K562 (cell line): ENCODE measurements at regions not wholly inside any gene's neighbourhood (a gene's known extent, or its start where the extent isn't known, plus 50 kb on each side); places are given as distances from the start of the nearest gene placed in this dataset.
A peak's percentile ranks its signal among the peaks of the same experiment; 100 is the strongest.

Source experiments
- ATAC-seq: fragments of 200-7000 bp; cut with Tn5 transposase; 3 replicates; pipeline ENCODE4 v1.9.1; 2020; ENCODE audit warnings: moderate library complexity
- BruUV-seq: library from RNA; stranded (reverse); fragments of 400-500 nt; replicated peaks from 2 replicates; lab custom pipeline; 2021; lab: Mats Ljungman, UMichigan
- CTCF ChIA-PET: fragments of 300-600 bp; formaldehyde crosslinking; extraction: SDS; loops from one replicate; lab custom pipeline; 2021; ENCODE audit warnings: low intra/inter-chr PET ratio; lab: Yijun Ruan, JAX
- POLR2A ChIA-PET: fragments of 300-600, 350-650 bp; sonication (Branson Sonifier 250); formaldehyde crosslinking; extraction: SDS; loops from one replicate; lab custom pipeline; 2021; ENCODE audit warnings: antibody characterized with exemption, inconsistent platforms; lab: Yijun Ruan, JAX
- DNase-seq, 4 experiments: peaks; one replicate each; pipeline versions ENCODE4 v3.0.0 to v3.0.0-alpha.2; 2011 to 2018; ENCODE audit warnings: low spot score in 3 of 4, mixed read lengths in 3 of 4; ENCODE audit errors: extremely low read depth in 1 of 4
- FAIRE-seq: peaks from 2 replicates; lab custom pipeline; 2011; peaks lifted over from hg19 to GRCh38; lab: Jason Lieb, UNC
- H2AFZ ChIP-seq: 2 replicates; pipeline ENCODE4 v1.6.0; 2011; ENCODE audit warnings: low read depth, low read length, control low read depth, inconsistent platforms
- H3K27ac ChIP-seq: fragments of 200-600 bp; 3 replicates; pipeline ENCODE4 v1.8.0; 2011; ENCODE audit warnings: low read depth, mild to moderate bottlenecking, control low read depth, inconsistent platforms, low read length, moderate library complexity, mixed read lengths; ENCODE audit errors: extremely low read depth
- H3K27me3 ChIP-seq, 2 experiments: fragments of 300-600 bp in 1 of 2; 2 replicates in 1 of 2; 3 replicates in 1 of 2; pipeline versions ENCODE4 v1.6.0 to v1.8.0; 2011; ENCODE audit warnings: inconsistent platforms in 2 of 2, low read length in 2 of 2, mild to moderate bottlenecking in 1 of 2, mixed read lengths in 1 of 2, moderate library complexity in 1 of 2; ENCODE audit not compliant: control insufficient read depth in 2 of 2, insufficient read depth in 2 of 2
- H3K36me3 ChIP-seq: fragments of 300-600 bp; 3 replicates; pipeline ENCODE4 v1.8.0; 2011; ENCODE audit warnings: mild to moderate bottlenecking, low read length, inconsistent platforms; ENCODE audit not compliant: control insufficient read depth, insufficient read depth
- H3K4me1 ChIP-seq, 2 experiments: fragments of 200-600 bp in 1 of 2; replicated peaks in 1 of 2; 2 replicates in 1 of 2; 3 replicates in 1 of 2; pipeline versions ENCODE4 v1.5.1 to v1.8.0; 2011; ENCODE audit warnings: inconsistent platforms in 2 of 2, low read length in 2 of 2, mild to moderate bottlenecking in 1 of 2, mixed read lengths in 1 of 2, moderate library complexity in 1 of 2; ENCODE audit not compliant: control insufficient read depth in 2 of 2, insufficient read depth in 2 of 2
- H3K4me2 ChIP-seq: 2 replicates; pipeline ENCODE4 v1.6.1; 2011; ENCODE audit warnings: low read length, control low read depth, inconsistent platforms, mixed read lengths; ENCODE audit not compliant: insufficient read depth
- H3K4me3 ChIP-seq: fragments of 200-600 bp; sonication (generic), shearing (Covaris generic); 2 replicates; pipeline ENCODE4 v1.5.1; 2016; ENCODE audit warnings: control low read depth, inconsistent platforms
- H3K79me2 ChIP-seq: fragments of 200-600 bp; 3 replicates; pipeline ENCODE4 v1.8.0; 2011; ENCODE audit warnings: low read length, inconsistent platforms; ENCODE audit not compliant: control insufficient read depth, insufficient read depth
- H3K9ac ChIP-seq, 2 experiments: 2 replicates each; pipeline versions ENCODE4 v1.6.0 to v1.6.1; 2011; ENCODE audit warnings: low read depth in 2 of 2, low read length in 2 of 2, control low read depth in 1 of 2, inconsistent platforms in 1 of 2, mild to moderate bottlenecking in 1 of 2, mixed read lengths in 1 of 2; ENCODE audit not compliant: insufficient read depth in 1 of 2
- H3K9me1 ChIP-seq: one replicate; pipeline ENCODE4 v1.6.0; 2011; ENCODE audit warnings: inconsistent platforms, mild to moderate bottlenecking, low read length, moderate library complexity; ENCODE audit not compliant: control insufficient read depth, insufficient read depth
- H3K9me3 ChIP-seq: replicated peaks from 2 replicates; pipeline ENCODE4 v1.5.1; 2011; ENCODE audit warnings: low read depth, low read length, inconsistent platforms; ENCODE audit not compliant: control insufficient read depth, insufficient read depth
- H4K20me1 ChIP-seq: replicated peaks from 2 replicates; pipeline ENCODE4 v1.6.1; 2011; ENCODE audit warnings: low read length, inconsistent platforms, mixed read lengths; ENCODE audit not compliant: control insufficient read depth, insufficient read depth
- ARID1B ChIP-seq: fragments of 450-650 bp; IDR thresholded peaks from 2 replicates; pipeline ENCODE4 v1.6.1; 2016; ENCODE audit warnings: antibody characterized with exemption, mild to moderate bottlenecking, inconsistent platforms
- BRD9 ChIP-seq: fragments of 450-650 bp; IDR thresholded peaks from 2 replicates; pipeline ENCODE4 v1.6.1; 2018; ENCODE audit warnings: low read depth; ENCODE audit not compliant: partially characterized antibody
- CEBPB ChIP-seq: fragments of 450-650 bp; IDR thresholded peaks from 2 replicates; pipeline ENCODE4 v1.6.1; 2016; ENCODE audit warnings: missing genetic modification characterization, missing compliant biosample characterization
- CHAMP1 ChIP-seq: fragments of 450-650 bp; IDR thresholded peaks from 2 replicates; pipeline ENCODE4 v1.6.1; 2016; ENCODE audit warnings: mild to moderate bottlenecking
- EGR1 ChIP-seq: fragments of 450-650 bp; conservative IDR thresholded peaks from 2 replicates; pipeline ENCODE4 v1.6.1; 2017; ENCODE audit warnings: mild to moderate bottlenecking
- ESRRA ChIP-seq: fragments of 450-650 bp; IDR thresholded peaks from 2 replicates; pipeline ENCODE4 v1.6.1; 2014; ENCODE audit warnings: low read depth, mild to moderate bottlenecking, moderate library complexity, borderline replicate concordance
- MAFF ChIP-seq: IDR thresholded peaks from 2 replicates; pipeline ENCODE4 v1.6.1; 2012; ENCODE audit warnings: low read length, improper control_type of control experiment
- MTF1 ChIP-seq: fragments of 250-450 bp; sonication (Bioruptor Pico); IDR thresholded peaks from 2 replicates; pipeline ENCODE4 v1.9.0; 2021; ENCODE audit warnings: moderate library complexity, mild to moderate bottlenecking, inconsistent platforms, borderline replicate concordance
- NR3C1 ChIP-seq: sonication (generic); formaldehyde crosslinking; IDR thresholded peaks from 2 replicates; pipeline ENCODE4 v1.8.1; 2022; ENCODE audit warnings: missing genetic modification reagents
- SP2 ChIP-seq: IDR thresholded peaks from 2 replicates; pipeline ENCODE4 v1.6.1; 2011; ENCODE audit warnings: mild to moderate bottlenecking, low read depth, low read length, moderate library complexity; ENCODE audit not compliant: poor library complexity, severe bottlenecking; ENCODE audit errors: extremely low read depth
- STAG1 ChIP-seq: sonication (generic); formaldehyde crosslinking; IDR thresholded peaks from 2 replicates; pipeline ENCODE4 v1.5.0; 2020; ENCODE audit warnings: missing genetic modification reagents, borderline replicate concordance
- TBL1XR1 ChIP-seq, 2 experiments: IDR thresholded peaks; 2 replicates each; pipeline ENCODE4 v1.6.1; 2012; ENCODE audit warnings: improper control_type of control experiment in 2 of 2, low read length in 2 of 2, mild to moderate bottlenecking in 1 of 2
- TFAP4 ChIP-seq: sonication (generic); formaldehyde crosslinking; IDR thresholded peaks from 2 replicates; pipeline ENCODE4 v1.8.0; 2022; ENCODE audit warnings: missing genetic modification reagents, mild to moderate bottlenecking, moderate library complexity, borderline replicate concordance
- YY1 ChIP-seq, 3 experiments: IDR thresholded peaks; 2 replicates each; pipeline ENCODE4 v1.6.1; 2011; ENCODE audit warnings: low read length in 2 of 3, mild to moderate bottlenecking in 2 of 3, moderate library complexity in 2 of 3, borderline replicate concordance in 1 of 3, control low read depth in 1 of 3, low read depth in 1 of 3; ENCODE audit not compliant: insufficient read depth in 3 of 3, insufficient replicate concordance in 2 of 3, control insufficient read depth in 1 of 3, insufficient read length in 1 of 3; ENCODE audit errors: extremely low read depth in 1 of 3
- ZBTB1 ChIP-seq: sonication (generic); formaldehyde crosslinking; IDR thresholded peaks from 2 replicates; pipeline ENCODE4 v1.8.1; 2023; ENCODE audit warnings: missing genetic modification reagents, low read depth, mild to moderate bottlenecking, borderline replicate concordance
- ZC3H4 ChIP-seq: sonication (generic); formaldehyde crosslinking; IDR thresholded peaks from 2 replicates; pipeline ENCODE4 v1.9.0; 2021; ENCODE audit warnings: missing genetic modification reagents, borderline replicate concordance
- ZNF140 ChIP-seq: fragments of 250-450 bp; sonication (Bioruptor Pico); IDR thresholded peaks from 2 replicates; pipeline ENCODE4 v1.8.0; 2021; ENCODE audit warnings: moderate library complexity, mild to moderate bottlenecking, inconsistent platforms
- ZNF184 ChIP-seq: sonication (generic); formaldehyde crosslinking; IDR thresholded peaks from 2 replicates; pipeline ENCODE4 v1.5.0; 2020; ENCODE audit warnings: missing genetic modification reagents
- ZNF3 ChIP-seq: fragments of 250-450 bp; sonication (Bioruptor Pico); IDR thresholded peaks from 2 replicates; pipeline ENCODE4 v1.5.0; 2021; ENCODE audit warnings: mild to moderate bottlenecking, moderate library complexity
- ZNF699 ChIP-seq: fragments of 250-450 bp; sonication (Bioruptor Pico); IDR thresholded peaks from 2 replicates; pipeline ENCODE4 v1.8.0; 2021; ENCODE audit warnings: mild to moderate bottlenecking, moderate library complexity; ENCODE audit not compliant: insufficient replicate concordance
- WGBS: fragments of 100-300 bp; shearing (Covaris generic); methylation state at CpG from one replicate; pipeline ENCODE4 v1.1.6; 2016; ENCODE audit warnings: low coverage, mixed read lengths; ENCODE audit not compliant: insufficient coverage; ENCODE audit errors: missing lambda C conversion rate; 5-methylcytosine and 5-hydroxymethylcytosine counted together
- in situ Hi-C: fragments of 300-500 bp; cut with MboI; formaldehyde crosslinking; loops from 4 replicates; pipeline ENCODE4 v1.15.0; 2018; ENCODE audit warnings: inconsistent platforms, mixed read lengths
- intact Hi-C: fragments of 100-400 bp; cut with micrococcal nuclease; formaldehyde crosslinking; loops from 2 replicates; pipeline ENCODE4 v1.14.2; 2022

DNA sequence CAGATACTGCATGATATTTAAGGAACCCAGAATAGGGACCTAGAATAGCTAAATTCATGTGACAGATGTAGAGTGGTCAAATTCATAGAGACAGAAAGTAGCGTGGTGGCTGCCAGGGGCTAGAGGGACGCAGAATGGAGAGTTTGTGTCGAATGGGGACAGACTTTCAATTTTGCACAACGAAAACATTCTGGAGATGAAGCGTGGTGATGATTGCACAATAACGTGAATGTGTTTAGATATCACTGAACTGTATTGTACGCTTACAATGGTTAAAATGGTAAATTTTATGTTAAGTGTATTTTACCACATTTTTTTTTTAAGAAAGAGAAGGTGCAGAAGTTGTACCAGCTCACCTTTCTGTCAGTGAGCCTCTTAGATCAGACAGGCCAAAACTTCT, 137.8 kb upstream of the TNS3 start (continued):
- TF ChIP-seq STAG1 (CRISPR knock-in tag), result no peak
- no peak for TF ChIP-seq ESRRA
- TF ChIP-seq CHAMP1, result no peak
- peak; percentile 86 for TF ChIP-seq CEBPB (tag)
- TF ChIP-seq NR3C1 (CRISPR knock-in tag), result no peak
- TF ChIP-seq ZNF184 (CRISPR knock-in tag), result no peak

DNA sequence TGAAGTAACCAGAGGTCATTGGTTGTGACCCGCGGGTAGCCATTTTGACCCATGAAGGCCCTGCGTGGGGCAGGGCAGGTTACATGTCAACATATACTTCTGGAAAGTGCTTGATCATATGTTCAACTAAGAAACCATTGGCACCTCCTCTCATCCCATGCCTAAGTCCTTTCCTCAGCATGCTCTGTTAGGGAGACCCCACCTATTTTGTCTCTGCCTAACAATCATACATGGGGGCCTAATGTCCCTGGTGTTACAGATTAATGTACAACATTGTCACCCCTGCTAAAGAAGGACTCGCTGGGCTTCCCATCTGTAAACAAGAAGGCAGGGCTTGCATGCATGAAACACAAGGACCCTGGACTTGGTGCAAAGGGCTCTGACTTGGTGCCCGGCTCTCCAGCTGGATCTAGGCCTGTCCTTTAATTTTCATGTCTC, 133.7 kb upstream of the TNS3 start:
- intact Hi-C loops (no loop called here), in situ Hi-C loops (no loop called here)
- H3K79me2 ChIP-seq, result no peaks in the 10 kb centered on the region
- POLR2A ChIA-PET, result interaction anchor here (0.6 to 0.7 kb wide), 3 partner anchors 324 to 750 kb away, joined by 3 read pairs; no protein-coding TSS in a partner anchor
- no peaks in the 10 kb centered on the region for H3K36me3 ChIP-seq
- H3K4me3 ChIP-seq, result no peak overlapping the region
- DNase-seq (no peak), FAIRE-seq (no peak), ATAC-seq (no peak)
- peaks cover 4 to 15% of the 10 kb centered on the region in 2 experiments; a peak in 3 of 5 replicates for H3K27me3 ChIP-seq
- H2AFZ ChIP-seq, result no peak overlapping the region
- no peak overlapping the region for H3K4me2 ChIP-seq
- WGBS, result 13% methylated on average over 5 of the region's 5 CpGs
- H4K20me1 ChIP-seq, result no peaks in the 10 kb centered on the region
- H3K27ac ChIP-seq, result no peak overlapping the region
- no peaks in the 10 kb centered on the region for H3K9me3 ChIP-seq
- CTCF ChIA-PET, result no interaction called here
- TF ChIP-seq MAFF (no peak), ZBTB1 (no peak), TBL1XR1 (IDR thresholded peaks at IDR 0.05; ENCODE audit: low read length in 2 of 2) (no peak), YY1 (IDR thresholded peaks at IDR 0.05; ENCODE audit: borderline replicate concordance in 1 of 3, control insufficient read depth in 1 of 3, extremely low read depth in 1 of 3, insufficient read depth in 3 of 3, insufficient read length in 1 of 3, insufficient replicate concordance in 2 of 3, low read depth in 1 of 3, low read length in 2 of 3) (no peak), ZNF699 (CRISPR knock-in tag) (no peak), BRD9 (no peak), EGR1 (no peak), ZNF3 (CRISPR knock-in tag) (no peak), TFAP4 (CRISPR knock-in tag) (no peak), ZC3H4 (CRISPR knock-in tag) (no peak), ZNF140 (CRISPR knock-in tag) (no peak), SP2 (no peak), MTF1 (CRISPR knock-in tag) (no peak), ARID1B (no peak)
- no TSS peak for BruUV-seq
- H3K9me1 ChIP-seq, result no peaks in the 10 kb centered on the region
- no peak overlapping the region for H3K9ac ChIP-seq
- H3K4me1 ChIP-seq, result no peaks in the 10 kb centered on the region
